ENCODE measurements at regions not wholly inside any gene's neighbourhood (a gene's known extent, or its start where the extent isn't known, plus 50 kb on each side); places are given as distances from the start of the nearest gene placed in this dataset.

DNA sequence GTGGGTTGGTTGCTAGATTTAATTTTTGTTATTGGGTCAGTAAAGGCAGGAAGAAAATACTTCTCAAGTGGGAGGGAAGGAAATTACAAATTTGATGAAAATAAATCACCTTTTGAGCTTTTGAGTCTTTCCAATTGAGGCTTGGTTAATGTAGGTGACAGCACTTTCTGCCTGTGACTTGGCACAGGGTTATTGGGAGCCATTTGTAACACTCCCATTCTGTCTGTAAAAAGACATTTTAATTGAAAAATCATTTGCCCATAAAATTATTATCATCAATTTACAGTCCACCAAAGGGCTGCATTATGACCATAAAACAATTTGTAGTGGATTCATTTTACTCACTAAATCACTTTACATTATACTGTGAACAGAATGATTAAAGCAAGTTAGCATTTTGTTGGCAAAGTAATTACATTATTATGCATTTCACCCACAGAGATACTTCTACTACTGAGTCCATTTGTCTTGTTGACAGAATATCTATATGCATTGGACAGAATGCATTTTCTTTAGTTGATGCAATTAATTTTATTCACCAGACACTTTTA lies 974.6 kb downstream of the UQCRFS1 start:
- peaks cover 0 to 9% of the 10 kb centered on the region in 2 donors for H3K27me3 ChIP-seq
- no peak overlapping the region for H3K27ac ChIP-seq
- H3K36me3 ChIP-seq, result no peaks in the 10 kb centered on the region
- no peaks in the 10 kb centered on the region for H3K9me3 ChIP-seq
- intact Hi-C loops (cut with DNase I; ENCODE audit: low total_unique reads), result no loop called here
- no peak overlapping the region for H3K4me3 ChIP-seq
- DNase-seq (ENCODE audit: low spot score in 2 of 2), result no peak
- TF ChIP-seq POLR2AphosphoS5 (IDR thresholded peaks at IDR 0.05) (no peak), POLR2A (IDR thresholded peaks at IDR 0.05) (no peak)
- TF ChIP-seq, protein P1, sequence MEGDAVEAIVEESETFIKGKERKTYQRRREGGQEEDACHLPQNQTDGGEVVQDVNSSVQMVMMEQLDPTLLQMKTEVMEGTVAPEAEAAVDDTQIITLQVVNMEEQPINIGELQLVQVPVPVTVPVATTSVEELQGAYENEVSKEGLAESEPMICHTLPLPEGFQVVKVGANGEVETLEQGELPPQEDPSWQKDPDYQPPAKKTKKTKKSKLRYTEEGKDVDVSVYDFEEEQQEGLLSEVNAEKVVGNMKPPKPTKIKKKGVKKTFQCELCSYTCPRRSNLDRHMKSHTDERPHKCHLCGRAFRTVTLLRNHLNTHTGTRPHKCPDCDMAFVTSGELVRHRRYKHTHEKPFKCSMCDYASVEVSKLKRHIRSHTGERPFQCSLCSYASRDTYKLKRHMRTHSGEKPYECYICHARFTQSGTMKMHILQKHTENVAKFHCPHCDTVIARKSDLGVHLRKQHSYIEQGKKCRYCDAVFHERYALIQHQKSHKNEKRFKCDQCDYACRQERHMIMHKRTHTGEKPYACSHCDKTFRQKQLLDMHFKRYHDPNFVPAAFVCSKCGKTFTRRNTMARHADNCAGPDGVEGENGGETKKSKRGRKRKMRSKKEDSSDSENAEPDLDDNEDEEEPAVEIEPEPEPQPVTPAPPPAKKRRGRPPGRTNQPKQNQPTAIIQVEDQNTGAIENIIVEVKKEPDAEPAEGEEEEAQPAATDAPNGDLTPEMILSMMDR (IDR thresholded peaks at IDR 0.05), result no peak
- H3K4me1 ChIP-seq, result no peaks in the 10 kb centered on the region

DNA sequence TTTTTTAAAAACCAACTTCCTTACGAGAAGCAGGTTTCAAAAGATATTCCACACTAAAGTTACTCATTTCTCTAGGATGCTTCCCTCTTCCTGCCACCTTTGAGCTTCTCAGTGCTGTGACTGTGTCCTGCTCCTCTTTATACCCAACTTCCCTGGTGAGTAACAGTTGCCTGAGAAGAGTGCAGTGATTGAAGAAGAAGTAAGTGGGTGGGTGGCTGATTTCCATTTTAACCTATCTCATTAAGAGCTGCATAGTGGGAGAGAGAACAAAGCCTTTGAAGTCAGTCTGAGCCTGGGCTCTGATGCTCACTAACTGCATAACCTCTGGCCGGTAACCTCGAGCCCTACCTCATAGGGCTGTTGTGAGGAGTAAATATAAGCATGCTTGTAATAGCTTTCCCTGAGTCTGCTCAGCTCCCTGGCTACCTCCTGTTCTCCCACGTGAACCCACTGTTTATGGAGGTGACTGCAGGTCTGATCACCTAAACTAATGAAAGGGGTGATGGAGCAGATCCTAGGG lies 977.3 kb downstream of the UQCRFS1 start:
- no peaks in the 10 kb centered on the region for H3K36me3 ChIP-seq
- TF ChIP-seq POLR2AphosphoS5 (IDR thresholded peaks at IDR 0.05), result no peak
- no peak for TF ChIP-seq POLR2A (IDR thresholded peaks at IDR 0.05)
- TF ChIP-seq, protein P1 (IDR thresholded peaks at IDR 0.05), result no peak
- no peak overlapping the region for H3K4me3 ChIP-seq
- H3K27me3 ChIP-seq, result peaks cover 0 to 9% of the 10 kb centered on the region in 2 donors
- no peaks in the 10 kb centered on the region for H3K4me1 ChIP-seq
- intact Hi-C loops (cut with DNase I; ENCODE audit: low total_unique reads), result no loop called here
- DNase-seq (ENCODE audit: low spot score in 2 of 2), result no peak
- H3K9me3 ChIP-seq, result no peaks in the 10 kb centered on the region
- H3K27ac ChIP-seq, result no peak overlapping the region

DNA sequence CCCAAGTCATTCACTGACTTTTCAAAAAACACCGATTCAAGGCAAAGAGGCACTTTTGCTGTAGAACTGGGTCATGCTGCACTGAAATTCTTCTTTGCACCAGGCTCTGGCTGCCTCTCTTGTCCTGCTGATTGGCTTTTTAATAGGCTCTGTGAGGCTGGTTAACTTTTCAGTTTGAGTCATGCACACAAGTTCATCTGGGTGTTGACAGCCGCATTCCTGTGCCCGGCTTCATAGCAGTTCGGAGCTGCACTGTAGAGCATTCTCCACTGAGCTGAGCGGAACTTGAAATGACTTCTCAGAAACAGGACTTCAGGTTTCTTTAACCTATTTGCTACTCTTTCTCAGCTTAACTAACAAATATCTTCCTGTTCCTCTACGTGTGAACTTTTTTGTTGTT lies 978.3 kb downstream of the UQCRFS1 start:
- intact Hi-C loops (cut with DNase I; ENCODE audit: low total_unique reads), result no loop called here
- DNase-seq (ENCODE audit: low spot score in 2 of 2), result no peak
- H3K27me3 ChIP-seq, result peaks cover 0 to 9% of the 10 kb centered on the region in 2 donors
- TF ChIP-seq POLR2AphosphoS5 (IDR thresholded peaks at IDR 0.05) (no peak), POLR2A (IDR thresholded peaks at IDR 0.05) (no peak)
- TF ChIP-seq, protein P1 (IDR thresholded peaks at IDR 0.05), result no peak
- no peak overlapping the region for H3K4me3 ChIP-seq
- H3K36me3 ChIP-seq, result no peaks in the 10 kb centered on the region
- no peak overlapping the region for H3K27ac ChIP-seq
- no peaks in the 10 kb centered on the region for H3K9me3 ChIP-seq
- H3K4me1 ChIP-seq, result no peaks in the 10 kb centered on the region

DNA sequence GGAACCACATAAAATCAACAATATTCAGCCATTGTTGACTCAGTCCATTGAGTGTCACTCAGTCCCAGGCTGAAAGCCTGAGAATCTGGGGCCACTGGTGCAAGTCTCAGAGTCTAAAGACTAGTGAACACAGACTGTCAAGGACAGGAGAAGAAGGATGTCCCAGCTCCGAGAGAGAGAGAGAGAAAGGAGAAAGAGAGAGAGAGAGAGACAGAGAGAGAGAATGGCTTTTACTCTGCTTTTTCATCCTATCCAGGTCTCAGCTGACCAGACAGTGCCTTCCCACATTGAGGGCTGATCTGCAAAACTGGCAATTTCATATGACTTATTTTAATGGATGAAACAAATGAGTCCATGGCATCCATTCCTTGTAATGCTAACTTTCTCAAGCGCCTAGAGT lies 984.1 kb downstream of the UQCRFS1 start:
- Histone ChIP-seq H3K9me3 (no peaks in the 10 kb centered on the region), H3K4me3 (no peak overlapping the region), H3K27ac (no peak overlapping the region), H3K36me3 (no peaks in the 10 kb centered on the region), H3K4me1 (no peaks in the 10 kb centered on the region), H3K27me3 (no peaks in the 10 kb centered on the region)
- intact Hi-C loops (cut with DNase I; ENCODE audit: low total_unique reads), result no loop called here
- DNase-seq (ENCODE audit: low spot score in 2 of 2), result no peak
- TF ChIP-seq POLR2AphosphoS5 (IDR thresholded peaks at IDR 0.05), result no peak
- TF ChIP-seq POLR2A (IDR thresholded peaks at IDR 0.05), result no peak
- TF ChIP-seq, protein P1 (IDR thresholded peaks at IDR 0.05), result no peak

DNA sequence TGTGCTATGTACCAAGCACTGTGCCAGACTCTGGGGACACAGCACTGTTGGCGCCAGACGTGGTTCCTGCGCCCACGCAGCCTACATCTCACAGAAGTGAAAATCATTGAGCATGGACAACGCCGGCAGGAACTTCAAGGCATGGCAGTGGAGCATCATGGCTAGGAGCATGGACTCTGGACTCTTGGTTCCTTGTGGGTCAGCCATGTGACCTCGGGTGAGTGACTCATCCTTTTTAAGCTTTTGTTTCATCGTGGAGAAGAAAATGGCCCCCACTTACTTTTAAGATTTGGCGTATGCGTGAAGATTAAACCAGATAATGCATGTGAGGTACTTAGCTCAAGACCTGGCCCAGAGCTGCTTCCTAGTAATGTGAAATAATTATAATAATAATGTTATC lies 988.5 kb downstream of the UQCRFS1 start:
- Histone ChIP-seq H3K4me3 (no peak overlapping the region), H3K27ac (no peak overlapping the region), H3K27me3 (no peaks in the 10 kb centered on the region), H3K4me1 (no peaks in the 10 kb centered on the region), H3K36me3 (no peaks in the 10 kb centered on the region), H3K9me3 (no peaks in the 10 kb centered on the region)
- TF ChIP-seq, protein P1 (IDR thresholded peaks at IDR 0.05), result no peak
- intact Hi-C loops (cut with DNase I; ENCODE audit: low total_unique reads), result no loop called here
- DNase-seq (ENCODE audit: low spot score in 2 of 2), result no peak
